WTC11 (cell line): ENCODE measurements at regions not wholly inside any gene's neighbourhood (a gene's known extent, or its start where the extent isn't known, plus 50 kb on each side); places are given as distances from the start of the nearest gene placed in this dataset.
"Not testable (repeated sequence)": the region's sequence is repeated elsewhere in the genome, so short reads cannot be mapped to it uniquely, and the experiment has no call there.

Experiments
- NFE2L1 ChIP-seq: sonication (generic); formaldehyde crosslinking; IDR thresholded peaks from 2 replicates; pipeline ENCODE4 v1.8.1; 2023; ENCODE audit warnings: missing genetic modification reagents
- SP1 ChIP-seq: sonication (generic); formaldehyde crosslinking; conservative IDR thresholded peaks from 2 replicates; pipeline ENCODE4 v1.8.1; 2022; ENCODE audit warnings: missing genetic modification reagents
- TCF7 ChIP-seq: sonication (generic); formaldehyde crosslinking; IDR thresholded peaks from 2 replicates; pipeline ENCODE4 v1.8.0; 2022; ENCODE audit warnings: mild to moderate bottlenecking, low read depth, missing genetic modification reagents, moderate library complexity
- TF ChIP-seq, protein P1 (sequence below): sonication (generic); formaldehyde crosslinking; IDR thresholded peaks from 2 replicates; pipeline ENCODE4 v1.8.0; 2023; ENCODE audit warnings: missing genetic modification reagents
- TF ChIP-seq, protein P2 (sequence below): fragments of 200-600 bp; IDR thresholded peaks from 2 replicates; pipeline ENCODE4 v1.8.0; 2022; ENCODE audit warnings: antibody characterized with exemption
- TF ChIP-seq, protein P3 (sequence below): sonication (generic); formaldehyde crosslinking; IDR thresholded peaks from 2 replicates; pipeline ENCODE4 v1.8.0; 2022; ENCODE audit warnings: mild to moderate bottlenecking, missing genetic modification reagents

DNA sequence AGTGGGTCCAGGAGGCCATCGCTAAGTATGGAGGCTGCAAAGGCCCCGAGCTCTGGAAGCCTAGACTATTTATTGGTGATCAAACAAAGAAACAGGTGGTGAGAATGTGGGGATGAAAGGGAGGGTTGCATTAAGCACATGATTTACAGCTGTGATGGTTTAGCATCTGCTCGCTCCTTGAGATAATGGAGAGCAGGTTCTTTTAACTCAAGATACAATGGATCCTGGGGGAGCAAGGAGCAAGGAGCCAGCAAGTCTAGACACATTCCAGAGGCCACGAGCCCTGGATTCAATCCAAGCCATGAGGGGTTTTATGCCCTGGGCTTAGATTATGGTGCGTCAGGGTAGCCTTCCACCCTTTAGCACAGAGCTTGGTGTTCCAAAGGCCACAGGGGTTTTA lies 460.3 kb downstream of the GJA1 start:
- TF ChIP-seq, protein P1, sequence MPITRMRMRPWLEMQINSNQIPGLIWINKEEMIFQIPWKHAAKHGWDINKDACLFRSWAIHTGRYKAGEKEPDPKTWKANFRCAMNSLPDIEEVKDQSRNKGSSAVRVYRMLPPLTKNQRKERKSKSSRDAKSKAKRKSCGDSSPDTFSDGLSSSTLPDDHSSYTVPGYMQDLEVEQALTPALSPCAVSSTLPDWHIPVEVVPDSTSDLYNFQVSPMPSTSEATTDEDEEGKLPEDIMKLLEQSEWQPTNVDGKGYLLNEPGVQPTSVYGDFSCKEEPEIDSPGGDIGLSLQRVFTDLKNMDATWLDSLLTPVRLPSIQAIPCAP (CRISPR knock-in tag): not testable (repeated sequence)
- TF ChIP-seq SP1, NFE2L1, TCF7 (CRISPR knock-in tag): not testable (repeated sequence)
- TF ChIP-seq, protein P2, sequence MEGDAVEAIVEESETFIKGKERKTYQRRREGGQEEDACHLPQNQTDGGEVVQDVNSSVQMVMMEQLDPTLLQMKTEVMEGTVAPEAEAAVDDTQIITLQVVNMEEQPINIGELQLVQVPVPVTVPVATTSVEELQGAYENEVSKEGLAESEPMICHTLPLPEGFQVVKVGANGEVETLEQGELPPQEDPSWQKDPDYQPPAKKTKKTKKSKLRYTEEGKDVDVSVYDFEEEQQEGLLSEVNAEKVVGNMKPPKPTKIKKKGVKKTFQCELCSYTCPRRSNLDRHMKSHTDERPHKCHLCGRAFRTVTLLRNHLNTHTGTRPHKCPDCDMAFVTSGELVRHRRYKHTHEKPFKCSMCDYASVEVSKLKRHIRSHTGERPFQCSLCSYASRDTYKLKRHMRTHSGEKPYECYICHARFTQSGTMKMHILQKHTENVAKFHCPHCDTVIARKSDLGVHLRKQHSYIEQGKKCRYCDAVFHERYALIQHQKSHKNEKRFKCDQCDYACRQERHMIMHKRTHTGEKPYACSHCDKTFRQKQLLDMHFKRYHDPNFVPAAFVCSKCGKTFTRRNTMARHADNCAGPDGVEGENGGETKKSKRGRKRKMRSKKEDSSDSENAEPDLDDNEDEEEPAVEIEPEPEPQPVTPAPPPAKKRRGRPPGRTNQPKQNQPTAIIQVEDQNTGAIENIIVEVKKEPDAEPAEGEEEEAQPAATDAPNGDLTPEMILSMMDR: not testable (repeated sequence)
- TF ChIP-seq, protein P3, sequence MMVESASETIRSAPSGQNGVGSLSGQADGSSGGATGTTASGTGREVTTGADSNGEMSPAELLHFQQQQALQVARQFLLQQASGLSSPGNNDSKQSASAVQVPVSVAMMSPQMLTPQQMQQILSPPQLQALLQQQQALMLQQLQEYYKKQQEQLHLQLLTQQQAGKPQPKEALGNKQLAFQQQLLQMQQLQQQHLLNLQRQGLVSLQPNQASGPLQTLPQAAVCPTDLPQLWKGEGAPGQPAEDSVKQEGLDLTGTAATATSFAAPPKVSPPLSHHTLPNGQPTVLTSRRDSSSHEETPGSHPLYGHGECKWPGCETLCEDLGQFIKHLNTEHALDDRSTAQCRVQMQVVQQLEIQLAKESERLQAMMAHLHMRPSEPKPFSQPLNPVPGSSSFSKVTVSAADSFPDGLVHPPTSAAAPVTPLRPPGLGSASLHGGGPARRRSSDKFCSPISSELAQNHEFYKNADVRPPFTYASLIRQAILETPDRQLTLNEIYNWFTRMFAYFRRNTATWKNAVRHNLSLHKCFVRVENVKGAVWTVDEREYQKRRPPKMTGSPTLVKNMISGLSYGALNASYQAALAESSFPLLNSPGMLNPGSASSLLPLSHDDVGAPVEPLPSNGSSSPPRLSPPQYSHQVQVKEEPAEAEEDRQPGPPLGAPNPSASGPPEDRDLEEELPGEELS: not testable (repeated sequence)
